Erythroblast (primary cell): ENCODE measurements at regions not wholly inside any gene's neighbourhood (a gene's known extent, or its start where the extent isn't known, plus 50 kb on each side); places are given as distances from the start of the nearest gene placed in this dataset.

Source experiments
- GATA1 ChIP-seq: IDR thresholded peaks from 2 replicates; pipeline ENCODE4 v1.6.1; 2011; ENCODE audit warnings: low read depth, mild to moderate bottlenecking, control low read depth, low read length, moderate library complexity
- POLR2A ChIP-seq: IDR thresholded peaks from 2 replicates; pipeline ENCODE4 v1.6.1; 2011; ENCODE audit warnings: mild to moderate bottlenecking, low read length

DNA sequence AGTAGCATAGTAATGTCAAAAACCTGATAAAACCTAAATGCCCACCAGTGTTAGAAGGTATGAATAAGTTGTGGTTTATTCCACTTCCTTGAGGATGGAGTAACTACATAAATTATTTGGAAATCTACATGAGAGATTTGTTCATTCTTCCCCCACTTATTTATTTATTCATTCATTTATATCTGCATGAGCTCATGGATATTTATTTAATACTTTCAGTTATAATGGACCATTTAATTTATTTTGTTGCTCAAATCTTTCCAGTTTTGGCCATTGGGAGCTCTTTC lies 223.8 kb upstream of the S1PR3 start:
- TF ChIP-seq POLR2A (no peak), GATA1 (no peak)
